ENCODE measurements at regions not wholly inside any gene's neighbourhood (a gene's known extent, or its start where the extent isn't known, plus 50 kb on each side); places are given as distances from the start of the nearest gene placed in this dataset.

- TF ChIP-seq CTCF (IDR thresholded peaks at IDR 0.05), result no peak
- no peak for TF ChIP-seq POLR2A (IDR thresholded peaks at IDR 0.05)
These were observed 197.4 kb downstream of the HAUS1 start for GRCh38 chr18:46301571-46301970.
